ENCODE measurements at regions not wholly inside any gene's neighbourhood (a gene's known extent, or its start where the extent isn't known, plus 50 kb on each side); places are given as distances from the start of the nearest gene placed in this dataset.

- no peak for DNase-seq (ENCODE audit: low read depth in 4 of 4, low spot score in 3 of 4)
Measured at GRCh38 chr16:66001432-66001831, 365.1 kb upstream of the CDH5 start.

GRCh38 chr16:65998443-65998842 lies 368.0 kb upstream of the CDH5 start:
- no peak for DNase-seq (ENCODE audit: low read depth in 4 of 4, low spot score in 3 of 4)

- no peak for DNase-seq (ENCODE audit: low read depth in 4 of 4, low spot score in 3 of 4)
Measured at GRCh38 chr16:65994291-65994690, 372.2 kb upstream of the CDH5 start.

GRCh38 chr16:65991149-65991701 lies 375.3 kb upstream of the CDH5 start:
- no peak for DNase-seq (ENCODE audit: low read depth in 4 of 4, low spot score in 3 of 4)

- no peak for DNase-seq (ENCODE audit: low read depth in 4 of 4, low spot score in 3 of 4)
Measured at GRCh38 chr16:65989861-65990604, 376.5 kb upstream of the CDH5 start.

- DNase-seq (ENCODE audit: low read depth in 4 of 4, low spot score in 3 of 4) = peak in 1 of 4 donors; percentile 30
Measured at GRCh38 chr16:65988024-65988595, 378.4 kb upstream of the CDH5 start.

- DNase-seq (ENCODE audit: low read depth in 4 of 4, low spot score in 3 of 4) = no peak
Measured at GRCh38 chr16:65984296-65984695, 382.2 kb upstream of the CDH5 start.

GRCh38 chr16:65981057-65981456 lies 385.4 kb upstream of the CDH5 start:
- DNase-seq (ENCODE audit: low read depth in 4 of 4, low spot score in 3 of 4) = no peak

GRCh38 chr16:65975049-65975708 lies 391.3 kb upstream of the CDH5 start:
- no peak for DNase-seq (ENCODE audit: low read depth in 4 of 4, low spot score in 3 of 4)

GRCh38 chr16:65967376-65967775 lies 399.1 kb upstream of the CDH5 start:
- DNase-seq (ENCODE audit: low read depth in 4 of 4, low spot score in 3 of 4) = no peak

GRCh38 chr16:65965628-65966027 lies 400.9 kb upstream of the CDH5 start:
- DNase-seq (ENCODE audit: low read depth in 4 of 4, low spot score in 3 of 4) = peak in 1 of 4 donors; percentile 29

- DNase-seq (ENCODE audit: low read depth in 4 of 4, low spot score in 3 of 4) = no peak
Measured at GRCh38 chr16:65964752-65965151, 401.7 kb upstream of the CDH5 start.

GRCh38 chr16:65961476-65962143 lies 404.9 kb upstream of the CDH5 start:
- peak in 1 of 4 donors; percentile 10 for DNase-seq (ENCODE audit: low read depth in 4 of 4, low spot score in 3 of 4)

GRCh38 chr16:65959983-65960382 lies 406.5 kb upstream of the CDH5 start:
- DNase-seq (ENCODE audit: low read depth in 4 of 4, low spot score in 3 of 4) = no peak

GRCh38 chr16:65958086-65958485 lies 408.4 kb upstream of the CDH5 start:
- DNase-seq (ENCODE audit: low read depth in 4 of 4, low spot score in 3 of 4) = no peak

GRCh38 chr16:65956100-65956499 lies 410.4 kb upstream of the CDH5 start:
- no peak for DNase-seq (ENCODE audit: low read depth in 4 of 4, low spot score in 3 of 4)

GRCh38 chr16:65954446-65954845 lies 412.0 kb upstream of the CDH5 start:
- DNase-seq (ENCODE audit: low read depth in 4 of 4, low spot score in 3 of 4) = no peak

- no peak for DNase-seq (ENCODE audit: low read depth in 4 of 4, low spot score in 3 of 4)
Measured at GRCh38 chr16:65950211-65950610, 416.3 kb upstream of the CDH5 start.

- no peak for DNase-seq (ENCODE audit: low read depth in 4 of 4, low spot score in 3 of 4)
Measured at GRCh38 chr16:65948361-65948760, 418.1 kb upstream of the CDH5 start.

- no peak for DNase-seq (ENCODE audit: low read depth in 4 of 4, low spot score in 3 of 4)
Measured at GRCh38 chr16:65947951-65948350, 418.5 kb upstream of the CDH5 start.

- DNase-seq (ENCODE audit: low read depth in 4 of 4, low spot score in 3 of 4) = no peak
Measured at GRCh38 chr16:65945493-65945892, 421.0 kb upstream of the CDH5 start.
